GM12892 (cell line): ENCODE measurements at regions not wholly inside any gene's neighbourhood (a gene's known extent, or its start where the extent isn't known, plus 50 kb on each side); places are given as distances from the start of the nearest gene placed in this dataset.

Experiments
- POLR2A ChIP-seq: IDR thresholded peaks from 2 replicates; pipeline ENCODE4 v1.6.1; 2011; ENCODE audit warnings: low read depth, low read length, control low read depth
- POLR2AphosphoS5 ChIP-seq: IDR thresholded peaks from 2 replicates; pipeline ENCODE4 v1.6.1; 2011; ENCODE audit warnings: low read depth, low read length, control low read depth

DNA sequence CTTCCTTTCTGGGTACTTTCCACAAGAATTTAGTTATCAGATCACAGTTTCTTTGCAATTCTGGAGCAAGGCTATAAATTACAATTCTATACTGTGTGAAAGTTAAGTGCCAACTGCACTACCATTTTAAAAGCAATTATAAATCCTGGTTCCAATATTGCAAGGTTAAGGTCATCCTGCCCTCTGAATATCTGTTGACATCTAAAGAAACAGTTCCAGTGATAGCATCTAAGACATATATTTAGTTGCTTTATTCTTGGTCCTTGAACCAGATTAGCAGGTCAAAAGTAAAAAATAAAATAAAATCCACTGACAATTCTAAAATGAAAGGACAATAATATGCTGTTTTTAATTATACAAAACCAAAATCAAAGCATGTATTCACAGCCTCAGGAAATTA is 334.2 kb downstream of the ATXN7L3B start:
- TF ChIP-seq POLR2A = no peak
- no peak for TF ChIP-seq POLR2AphosphoS5
